ENCODE measurements at regions not wholly inside any gene's neighbourhood (a gene's known extent, or its start where the extent isn't known, plus 50 kb on each side); places are given as distances from the start of the nearest gene placed in this dataset.
"Not testable (repeated sequence)": the region's sequence is repeated elsewhere in the genome, so short reads cannot be mapped to it uniquely, and the experiment has no call there.

DNA sequence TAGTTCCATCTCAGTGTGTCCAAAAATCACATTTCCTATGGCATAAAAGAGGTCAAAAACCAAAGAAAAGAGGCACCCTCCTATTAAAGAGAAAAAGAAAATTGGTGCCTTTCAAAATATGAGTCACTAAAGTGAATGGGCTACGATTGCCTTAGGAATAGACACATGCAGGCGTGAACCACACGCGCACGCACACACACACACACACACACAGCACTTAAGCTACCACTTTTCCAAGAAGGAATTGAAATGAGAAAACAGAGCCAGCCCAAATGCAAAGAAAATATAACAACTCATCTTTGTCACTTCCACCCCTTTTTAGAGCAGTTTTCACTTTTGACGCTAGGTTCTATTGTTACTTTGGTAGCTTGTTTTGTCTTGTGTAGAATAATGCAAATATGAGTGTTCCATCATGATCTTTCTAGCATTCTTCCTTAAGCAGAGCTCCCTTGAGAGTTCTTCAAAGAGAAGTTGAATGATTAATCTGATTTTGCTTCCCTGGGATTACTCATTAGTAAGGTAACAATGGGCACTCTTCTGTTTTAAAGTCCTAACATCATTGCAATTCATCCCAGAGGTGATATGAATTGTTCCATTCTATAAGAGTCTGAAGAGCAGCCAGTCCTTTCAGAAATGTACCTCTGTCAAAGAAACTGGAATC, 239.2 kb upstream of the GNPDA2 start:
- H3K4me2 ChIP-seq (ENCODE audit: unreplicated experiment), result no peak overlapping the region
- no peaks in the 10 kb centered on the region for H3K79me2 ChIP-seq (ENCODE audit: insufficient read depth)
- H2AFZ ChIP-seq, result no peak overlapping the region
- no peaks in the 10 kb centered on the region for H3F3A ChIP-seq (ENCODE audit: insufficient read depth)
- in situ Hi-C loops (cut with MboI), result no loop called here
- H3K27me3 ChIP-seq (replicated peaks; ENCODE audit: insufficient read depth), result no peaks in the 10 kb centered on the region
- no peaks in the 10 kb centered on the region for H3K4me1 ChIP-seq (ENCODE audit: insufficient read depth)
- no peaks in the 10 kb centered on the region for H3K36me3 ChIP-seq (ENCODE audit: low read depth)
- no peaks in the 10 kb centered on the region for H3K9me2 ChIP-seq (ENCODE audit: insufficient read depth)
- H3K9me3 ChIP-seq (ENCODE audit: low read depth), result no peaks in the 10 kb centered on the region
- 73 to 75% methylated on average over 6 of the region's 6 CpGs for WGBS, 2 experiments (ENCODE audit: low coverage in 1 of 2, low lambda C conversion rate in 2 of 2, missing lambda C conversion rate in 2 of 2)
- H3K9ac ChIP-seq, result no peak overlapping the region
- TF ChIP-seq EZH2 (IDR thresholded peaks at IDR 0.05; ENCODE audit: insufficient read depth, poor library complexity, severe bottlenecking), result no peak
- no peak for TF ChIP-seq EZH2phosphoT487 (IDR thresholded peaks at IDR 0.05; ENCODE audit: insufficient read depth, low read depth)
- H3K27ac ChIP-seq, result no peak overlapping the region
- H4K20me1 ChIP-seq (ENCODE audit: insufficient read depth), result no peaks in the 10 kb centered on the region
- H3K4me3 ChIP-seq, result no peak overlapping the region
- DNase-seq, result no peak

DNA sequence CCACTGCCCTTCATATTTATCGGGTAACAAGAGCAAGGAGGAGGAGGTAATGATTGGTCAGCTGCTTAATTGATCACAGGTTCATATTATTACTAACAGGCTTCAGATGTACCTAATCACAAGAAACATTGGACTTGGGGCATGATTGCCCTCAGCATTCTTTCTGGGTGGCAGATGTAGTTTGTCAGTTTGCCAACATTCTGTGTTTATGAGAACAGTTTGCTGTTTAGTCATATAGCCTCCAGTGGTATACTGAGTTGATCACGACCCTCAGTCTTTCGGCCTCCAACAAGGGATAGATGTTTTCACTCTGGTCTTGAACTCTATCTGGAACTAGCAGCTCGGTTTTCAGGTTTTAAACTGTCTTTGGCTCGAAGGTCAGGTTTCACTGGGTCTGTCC, 237.7 kb upstream of the GNPDA2 start:
- H3K79me2 ChIP-seq (ENCODE audit: insufficient read depth); H3K9me3 ChIP-seq (ENCODE audit: low read depth); H3K4me2 ChIP-seq (ENCODE audit: unreplicated experiment); H3K27me3 ChIP-seq (replicated peaks; ENCODE audit: insufficient read depth); H3K9me2 ChIP-seq (ENCODE audit: insufficient read depth); H3K27ac ChIP-seq; H3K36me3 ChIP-seq (ENCODE audit: low read depth); H3F3A ChIP-seq (ENCODE audit: insufficient read depth); H3K9ac ChIP-seq; in situ Hi-C loops (cut with MboI); H4K20me1 ChIP-seq (ENCODE audit: insufficient read depth); H2AFZ ChIP-seq; DNase-seq; H3K4me1 ChIP-seq (ENCODE audit: insufficient read depth); H3K4me3 ChIP-seq: not testable (repeated sequence)
- 27% methylated on average over 5 of the region's 5 CpGs for WGBS, 2 experiments (ENCODE audit: low coverage in 1 of 2, low lambda C conversion rate in 2 of 2, missing lambda C conversion rate in 2 of 2)

DNA sequence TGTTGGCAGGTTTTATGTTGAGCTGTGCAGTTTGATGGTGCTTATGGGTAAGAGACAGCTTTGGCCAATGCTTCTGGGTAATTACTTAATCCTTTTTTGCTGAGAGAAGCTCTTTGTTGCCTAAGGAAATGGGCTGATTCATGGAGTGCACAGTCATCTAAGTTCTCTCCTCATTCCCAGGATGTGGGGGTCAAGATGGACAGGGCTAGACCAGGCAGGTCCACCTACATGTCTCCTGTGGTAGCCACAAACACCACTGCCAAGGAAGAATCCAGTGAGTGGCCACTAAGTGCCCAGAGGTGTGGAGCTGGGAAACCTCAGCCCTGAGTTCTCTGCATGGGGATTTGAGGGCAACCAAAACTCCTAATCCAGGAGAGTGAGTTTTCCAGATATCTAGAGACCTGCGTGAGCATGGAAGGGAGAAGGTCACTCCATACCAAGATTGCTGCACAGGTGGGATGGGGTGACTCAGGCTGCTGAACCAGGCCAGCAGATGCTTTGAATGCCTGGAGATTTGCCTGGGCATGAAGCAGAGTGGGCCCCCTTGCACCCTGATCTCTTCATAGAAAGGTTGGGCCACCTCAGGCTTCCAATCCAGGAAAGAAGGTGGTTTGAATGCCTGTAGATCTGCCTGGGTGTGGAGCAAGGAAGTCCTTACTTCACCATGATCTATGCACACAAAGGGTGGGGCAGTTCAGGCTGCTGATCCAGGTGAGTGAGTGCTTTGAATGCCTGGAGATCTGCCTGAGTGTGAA, 234.8 kb upstream of the GNPDA2 start:
- TF ChIP-seq EZH2phosphoT487 (IDR thresholded peaks at IDR 0.05; ENCODE audit: insufficient read depth, low read depth) (no peak), EZH2 (IDR thresholded peaks at IDR 0.05; ENCODE audit: insufficient read depth, poor library complexity, severe bottlenecking) (no peak)
- H3K79me2 ChIP-seq (ENCODE audit: insufficient read depth), result no peaks in the 10 kb centered on the region
- in situ Hi-C loops (cut with MboI), result no loop called here
- H4K20me1 ChIP-seq (ENCODE audit: insufficient read depth), result no peaks in the 10 kb centered on the region
- WGBS, 2 experiments (ENCODE audit: low coverage in 1 of 2, low lambda C conversion rate in 2 of 2, missing lambda C conversion rate in 2 of 2), result 20 to 21% methylated on average over 1 of the region's 1 CpG
- no peaks in the 10 kb centered on the region for H3F3A ChIP-seq (ENCODE audit: insufficient read depth)
- H3K4me2 ChIP-seq (ENCODE audit: unreplicated experiment), result no peak overlapping the region
- H2AFZ ChIP-seq, result no peak overlapping the region
- H3K36me3 ChIP-seq (ENCODE audit: low read depth), result no peaks in the 10 kb centered on the region
- H3K27ac ChIP-seq, result no peak overlapping the region
- H3K9me2 ChIP-seq (ENCODE audit: insufficient read depth), result no peaks in the 10 kb centered on the region
- H3K9me3 ChIP-seq (ENCODE audit: low read depth), result no peaks in the 10 kb centered on the region
- H3K9ac ChIP-seq, result no peak overlapping the region
- H3K27me3 ChIP-seq (replicated peaks; ENCODE audit: insufficient read depth), result no peaks in the 10 kb centered on the region
- H3K4me1 ChIP-seq (ENCODE audit: insufficient read depth), result no peaks in the 10 kb centered on the region
- DNase-seq, result no peak
- H3K4me3 ChIP-seq, result no peak overlapping the region

DNA sequence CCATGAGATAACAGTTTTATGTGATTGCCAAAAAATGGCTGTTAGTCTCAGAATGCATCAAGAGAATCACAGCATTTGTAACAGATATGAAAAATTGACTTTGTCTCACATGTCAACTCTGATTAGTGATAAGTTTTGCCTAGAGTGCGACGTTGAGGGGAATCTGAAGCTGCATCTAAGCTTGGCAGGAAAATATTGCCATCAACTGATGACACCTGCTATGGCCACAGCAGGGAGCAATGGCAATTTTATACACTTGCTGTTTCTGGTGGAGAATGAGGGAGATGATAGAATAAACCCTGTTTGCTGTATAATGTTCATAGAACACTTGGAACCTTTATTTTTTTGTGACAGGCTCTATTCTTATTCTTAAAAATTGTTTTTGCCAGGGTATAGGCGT, 205.4 kb upstream of the GNPDA2 start:
- Histone ChIP-seq H3K36me3 (ENCODE audit: low read depth) (no peaks in the 10 kb centered on the region), H3K9me2 (ENCODE audit: insufficient read depth) (no peaks in the 10 kb centered on the region), H3K4me1 (ENCODE audit: insufficient read depth) (no peaks in the 10 kb centered on the region), H3K79me2 (ENCODE audit: insufficient read depth) (no peaks in the 10 kb centered on the region), H3K9me3 (ENCODE audit: low read depth) (no peaks in the 10 kb centered on the region), H3F3A (ENCODE audit: insufficient read depth) (no peaks in the 10 kb centered on the region), H3K27ac (no peak overlapping the region), H3K27me3 (replicated peaks; ENCODE audit: insufficient read depth) (no peaks in the 10 kb centered on the region), H3K9ac (no peak overlapping the region), H4K20me1 (ENCODE audit: insufficient read depth) (no peaks in the 10 kb centered on the region), H3K4me3 (no peak overlapping the region), H2AFZ (no peak overlapping the region), H3K4me2 (ENCODE audit: unreplicated experiment) (no peak overlapping the region)
- in situ Hi-C loops (cut with MboI), result no loop called here
- TF ChIP-seq EZH2phosphoT487 (IDR thresholded peaks at IDR 0.05; ENCODE audit: insufficient read depth, low read depth) (no peak), EZH2 (IDR thresholded peaks at IDR 0.05; ENCODE audit: insufficient read depth, poor library complexity, severe bottlenecking) (no peak)
- no peak for DNase-seq
- WGBS, 2 experiments (ENCODE audit: low coverage in 1 of 2, low lambda C conversion rate in 2 of 2, missing lambda C conversion rate in 2 of 2), result 18 to 19% methylated on average over 3 of the region's 3 CpGs
